Activated CD4-positive, alpha-beta T cell treated with anti-CD3 and anti-CD28 coated beads for 24 hours (primary cell): ENCODE measurements at regions not wholly inside any gene's neighbourhood (a gene's known extent, or its start where the extent isn't known, plus 50 kb on each side); places are given as distances from the start of the nearest gene placed in this dataset.

Source experiments
- DNase-seq, 2 donors: peaks; one replicate each; pipeline ENCODE4 v3.0.0-alpha.2; 2020; ENCODE audit warnings: low read depth in 2 of 2

GRCh38 chr16:13863075-13863765 is 56.7 kb upstream of the ERCC4 start:
- no peak for DNase-seq

GRCh38 chr16:13864689-13865088 is 55.3 kb upstream of the ERCC4 start:
- DNase-seq = no peak

DNA sequence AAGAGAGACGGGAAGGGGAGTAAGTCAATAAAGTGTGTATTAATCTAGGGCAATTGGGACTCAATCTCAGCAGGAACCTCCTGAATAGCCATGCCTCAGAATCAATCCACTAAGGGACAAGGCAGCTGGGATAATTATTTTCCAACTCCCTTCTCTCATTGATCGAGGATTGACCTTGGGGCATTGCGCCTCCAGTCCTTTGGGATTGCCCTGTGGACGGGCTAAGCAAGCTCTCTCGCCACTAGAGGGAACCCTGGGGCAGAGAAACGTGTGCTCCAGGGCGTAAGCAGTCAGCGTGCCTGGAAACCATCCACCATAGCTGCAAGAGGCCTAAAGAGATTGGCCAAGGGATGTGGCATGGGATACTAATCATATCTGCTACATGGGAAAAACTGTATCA is 53.9 kb upstream of the ERCC4 start:
- DNase-seq = peak; percentile 22 to 33
